Trophoblast cell (in vitro differentiated cells and primary cell): ENCODE measurements at regions not wholly inside any gene's neighbourhood (a gene's known extent, or its start where the extent isn't known, plus 50 kb on each side); places are given as distances from the start of the nearest gene placed in this dataset.
A peak's percentile ranks its signal among the peaks of the same experiment; 100 is the strongest.

Source experiments
- DNase-seq, 2 donors: peaks; one replicate each; pipeline ENCODE4 v3.0.0-alpha.2; 2016
- H2AFZ ChIP-seq: 2 replicates; pipeline ENCODE4 v1.6.1; 2013; ENCODE audit warnings: low read length, moderate library complexity, mild to moderate bottlenecking; ENCODE audit not compliant: insufficient read depth, poor library complexity
- H2AK5ac ChIP-seq: 2 replicates; pipeline ENCODE4 v1.6.1; 2013; ENCODE audit warnings: mild to moderate bottlenecking, low read length
- H2BK120ac ChIP-seq: 2 replicates; pipeline ENCODE4 v1.6.1; 2013; ENCODE audit warnings: low read length, mild to moderate bottlenecking, moderate library complexity; ENCODE audit not compliant: insufficient read depth, poor library complexity
- H2BK12ac ChIP-seq: 2 replicates; pipeline ENCODE4 v1.6.1; 2013; ENCODE audit warnings: mild to moderate bottlenecking, low read length, moderate library complexity
- H2BK5ac ChIP-seq: 2 replicates; pipeline ENCODE4 v1.6.1; 2013; ENCODE audit warnings: low read length, low read depth, moderate library complexity, mild to moderate bottlenecking; ENCODE audit not compliant: poor library complexity
- H3K14ac ChIP-seq: 2 replicates; pipeline ENCODE4 v1.6.1; 2013; ENCODE audit warnings: mild to moderate bottlenecking, low read length
- H3K18ac ChIP-seq: 2 replicates; pipeline ENCODE4 v1.6.1; 2013; ENCODE audit warnings: mild to moderate bottlenecking, low read length
- H3K23ac ChIP-seq: 2 replicates; pipeline ENCODE4 v1.6.1; 2013; ENCODE audit warnings: low read length
- H3K27ac ChIP-seq: 2 replicates; pipeline ENCODE4 v1.5.1; 2013; ENCODE audit warnings: low read depth, mild to moderate bottlenecking, inconsistent platforms, low read length, moderate library complexity
- H3K27me3 ChIP-seq: 2 replicates; pipeline ENCODE4 v1.6.1; 2013; ENCODE audit warnings: inconsistent platforms, mild to moderate bottlenecking, low read length, moderate library complexity; ENCODE audit not compliant: insufficient read depth
- H3K36me3 ChIP-seq, 2 experiments: 1 replicate in 1 of 2; 2 replicates in 1 of 2; pipeline ENCODE4 v1.6.1; 2013; ENCODE audit warnings: low read length in 2 of 2, mild to moderate bottlenecking in 2 of 2, moderate library complexity in 1 of 2; ENCODE audit not compliant: insufficient read depth in 2 of 2, control insufficient read depth in 1 of 2
- H3K4ac ChIP-seq: 2 replicates; pipeline ENCODE4 v1.6.1; 2013; ENCODE audit warnings: low read depth, mild to moderate bottlenecking, low read length, moderate library complexity
- H3K4me1 ChIP-seq, 2 experiments: 1 replicate in 1 of 2; 2 replicates in 1 of 2; pipeline ENCODE4 v1.6.1; 2013; ENCODE audit warnings: low read length in 2 of 2, mild to moderate bottlenecking in 2 of 2, moderate library complexity in 1 of 2; ENCODE audit not compliant: insufficient read depth in 2 of 2, control insufficient read depth in 1 of 2
- H3K4me2 ChIP-seq: 2 replicates; pipeline ENCODE4 v1.6.1; 2013; ENCODE audit warnings: inconsistent platforms, mild to moderate bottlenecking, low read length, moderate library complexity
- H3K4me3 ChIP-seq: 2 replicates; pipeline ENCODE4 v1.5.1; 2013; ENCODE audit warnings: mild to moderate bottlenecking, low read depth, low read length, inconsistent platforms
- H3K79me1 ChIP-seq: one replicate; pipeline ENCODE4 v1.6.1; 2013; ENCODE audit warnings: low read length
- H3K79me2 ChIP-seq: 2 replicates; pipeline ENCODE4 v1.6.1; 2013; ENCODE audit warnings: low read length, mild to moderate bottlenecking; ENCODE audit not compliant: control insufficient read depth, insufficient read depth, poor library complexity
- H3K9ac ChIP-seq: 2 replicates; pipeline ENCODE4 v1.6.1; 2013; ENCODE audit warnings: mild to moderate bottlenecking, low read length
- H3K9me3 ChIP-seq: 2 replicates; pipeline ENCODE4 v1.6.1; 2013; ENCODE audit warnings: low read depth, mild to moderate bottlenecking, control low read depth, inconsistent platforms, low read length; ENCODE audit not compliant: insufficient read depth
- H4K12ac ChIP-seq: 2 replicates; pipeline ENCODE4 v1.6.1; 2013; ENCODE audit warnings: low read depth, mild to moderate bottlenecking, low read length, moderate library complexity
- H4K8ac ChIP-seq: 2 replicates; pipeline ENCODE4 v1.6.1; 2013; ENCODE audit warnings: low read depth, mild to moderate bottlenecking, low read length, moderate library complexity
- H4K91ac ChIP-seq: one replicate; pipeline ENCODE4 v1.6.1; 2013; ENCODE audit warnings: low read depth, mild to moderate bottlenecking, low read length, moderate library complexity
- WGBS: extraction: QIAGEN DNeasy Blood & Tissue Kit; methylation state at CpG from one replicate; pipeline ENCODE4 v1.1.7; 2013; ENCODE audit warnings: missing lambda C conversion rate; ENCODE audit not compliant: insufficient read length, insufficient coverage; ENCODE audit errors: extremely low coverage; 5-methylcytosine and 5-hydroxymethylcytosine counted together

GRCh38 chr1:213391445-213391844, 340.4 kb downstream of the RPS6KC1 start:
- H4K8ac ChIP-seq, result no peak overlapping the region
- H2AFZ ChIP-seq, result no peak overlapping the region
- peaks cover 2% of the 10 kb centered on the region in 2 experiments for H3K4me1 ChIP-seq
- no peak overlapping the region for H3K18ac ChIP-seq
- peaks cover 1% of the 10 kb centered on the region for H3K79me2 ChIP-seq
- no peak overlapping the region for H4K91ac ChIP-seq
- H4K12ac ChIP-seq, result no peak overlapping the region
- no peak overlapping the region for H3K4me2 ChIP-seq
- no peak overlapping the region for H3K27ac ChIP-seq
- no peak overlapping the region for H2AK5ac ChIP-seq
- no peak overlapping the region for H2BK12ac ChIP-seq
- no peaks in the 10 kb centered on the region for H3K36me3 ChIP-seq
- H3K27me3 ChIP-seq, result no peaks in the 10 kb centered on the region
- no peak overlapping the region for H3K14ac ChIP-seq
- no peak overlapping the region for H3K9ac ChIP-seq
- H3K23ac ChIP-seq, result no peak overlapping the region
- H3K9me3 ChIP-seq, result peaks cover 3% of the 10 kb centered on the region
- H3K4me3 ChIP-seq, result no peak overlapping the region
- H3K79me1 ChIP-seq, result peaks cover 2% of the 10 kb centered on the region
- H2BK120ac ChIP-seq, result no peak overlapping the region
- H2BK5ac ChIP-seq, result no peak overlapping the region
- DNase-seq, result no peak
- H3K4ac ChIP-seq, result no peak overlapping the region

- Histone ChIP-seq H3K9me3 (peaks cover 3% of the 10 kb centered on the region), H3K9ac (no peak overlapping the region)
- no CpG with 5 or more reads among the region's 7 CpGs for WGBS
Measured at GRCh38 chr1:213393860-213394259, 342.8 kb downstream of the RPS6KC1 start.

GRCh38 chr1:213394837-213395236, 343.8 kb downstream of the RPS6KC1 start:
- H2AFZ ChIP-seq, result no peak overlapping the region
- no peak overlapping the region for H4K91ac ChIP-seq
- H2BK12ac ChIP-seq, result no peak overlapping the region
- DNase-seq, result no peak
- H3K27ac ChIP-seq, result no peak overlapping the region
- no peaks in the 10 kb centered on the region for H3K36me3 ChIP-seq
- H3K4ac ChIP-seq, result no peak overlapping the region
- H2BK120ac ChIP-seq, result no peak overlapping the region
- no peak overlapping the region for H3K18ac ChIP-seq
- no peak overlapping the region for H3K14ac ChIP-seq
- no peaks in the 10 kb centered on the region for H3K27me3 ChIP-seq
- H3K79me2 ChIP-seq, result no peaks in the 10 kb centered on the region
- H3K4me2 ChIP-seq, result no peak overlapping the region
- H3K9me3 ChIP-seq, result peaks cover 3% of the 10 kb centered on the region
- no CpG with 5 or more reads among the region's 5 CpGs for WGBS
- no peak overlapping the region for H3K23ac ChIP-seq
- H2AK5ac ChIP-seq, result no peak overlapping the region
- H3K79me1 ChIP-seq, result peaks cover 11% of the 10 kb centered on the region
- H4K8ac ChIP-seq, result no peak overlapping the region
- H4K12ac ChIP-seq, result no peak overlapping the region
- no peak overlapping the region for H3K9ac ChIP-seq
- H3K4me3 ChIP-seq, result no peak overlapping the region
- peaks cover 9 to 10% of the 10 kb centered on the region in 2 experiments for H3K4me1 ChIP-seq
- H2BK5ac ChIP-seq, result no peak overlapping the region

More at GRCh38 chr1:213393860-213394259, 342.8 kb downstream of the RPS6KC1 start:
- no peak overlapping the region for H4K8ac ChIP-seq
- no peak overlapping the region for H2BK12ac ChIP-seq
- peaks cover 2% of the 10 kb centered on the region in 2 experiments for H3K4me1 ChIP-seq
- H2AK5ac ChIP-seq, result no peak overlapping the region
- H3K27ac ChIP-seq, result no peak overlapping the region
- no peaks in the 10 kb centered on the region for H3K36me3 ChIP-seq
- H3K4ac ChIP-seq, result no peak overlapping the region
- H3K14ac ChIP-seq, result no peak overlapping the region
- DNase-seq, result no peak
- no peak overlapping the region for H4K91ac ChIP-seq
- no peak overlapping the region for H3K23ac ChIP-seq
- H3K79me1 ChIP-seq, result peaks cover 4% of the 10 kb centered on the region
- no peak overlapping the region for H2BK5ac ChIP-seq
- H3K18ac ChIP-seq, result no peak overlapping the region
- peaks cover 1% of the 10 kb centered on the region for H3K79me2 ChIP-seq
- no peaks in the 10 kb centered on the region for H3K27me3 ChIP-seq
- no peak overlapping the region for H2BK120ac ChIP-seq
- H4K12ac ChIP-seq, result no peak overlapping the region
- no peak overlapping the region for H2AFZ ChIP-seq
- no peak overlapping the region for H3K4me3 ChIP-seq
- H3K4me2 ChIP-seq, result no peak overlapping the region

- Histone ChIP-seq H3K4me2 (no peak overlapping the region), H3K79me1 (peaks cover 12% of the 10 kb centered on the region), H2AFZ (no peak overlapping the region), H4K91ac (no peak overlapping the region), H2AK5ac (peak overlapping the region; percentile 15), H3K9me3 (peaks cover 3% of the 10 kb centered on the region), H3K4ac (no peak overlapping the region), H2BK12ac (peak overlapping the region; percentile 15), H3K27ac (no peak overlapping the region), H3K14ac (peak overlapping the region; percentile 28), H3K4me3 (no peak overlapping the region), H2BK5ac (no peak overlapping the region), H4K12ac (no peak overlapping the region), H3K23ac (no peak overlapping the region), H3K4me1 (peaks cover 7 to 9% of the 10 kb centered on the region in 2 experiments), H3K18ac (no peak overlapping the region), H4K8ac (no peak overlapping the region), H3K79me2 (no peaks in the 10 kb centered on the region), H2BK120ac (no peak overlapping the region), H3K9ac (no peak overlapping the region), H3K27me3 (no peaks in the 10 kb centered on the region), H3K36me3 (no peaks in the 10 kb centered on the region)
- no peak for DNase-seq
- no CpG with 5 or more reads among the region's 7 CpGs for WGBS
Measured at GRCh38 chr1:213397638-213398037, 346.6 kb downstream of the RPS6KC1 start.
